22Rv1 (cell line): ENCODE measurements at regions not wholly inside any gene's neighbourhood (a gene's known extent, or its start where the extent isn't known, plus 50 kb on each side); places are given as distances from the start of the nearest gene placed in this dataset.

Source experiments
- CTCF ChIP-seq: fragments of 450-650 bp; IDR thresholded peaks from 2 replicates; pipeline ENCODE4 v1.5.1; 2017; ENCODE audit warnings: mild to moderate bottlenecking
- ZFX ChIP-seq: fragments of 450-650 bp; IDR thresholded peaks from 2 replicates; pipeline ENCODE4 v1.6.1; 2017; ENCODE audit warnings: antibody characterized with exemption, borderline replicate concordance

- TF ChIP-seq CTCF (no peak), ZFX (no peak)
Observed at GRCh38 chr6:112899541-112899940, 552.4 kb downstream of the RFPL4B start.
